ENCODE measurements at regions not wholly inside any gene's neighbourhood (a gene's known extent, or its start where the extent isn't known, plus 50 kb on each side); places are given as distances from the start of the nearest gene placed in this dataset.

GRCh38 chr4:181193131-181193930 lies 1049.9 kb upstream of the TENM3 start:
- TF ChIP-seq CTCF (IDR thresholded peaks at IDR 0.05 in 8 of 11, conservative IDR thresholded peaks at IDR 0.05 in 3 of 11) (no peak), POLR2AphosphoS5 (IDR thresholded peaks at IDR 0.05) (no peak)
